ENCODE measurements at regions not wholly inside any gene's neighbourhood (a gene's known extent, or its start where the extent isn't known, plus 50 kb on each side); places are given as distances from the start of the nearest gene placed in this dataset.
"Not testable (repeated sequence)": the region's sequence is repeated elsewhere in the genome, so short reads cannot be mapped to it uniquely, and the experiment has no call there.

GRCh38 chr5:70778240-70778639, 122.2 kb upstream of the SERF1A start:
- H3K27me3 ChIP-seq (ENCODE audit: insufficient read depth in 3 of 3, low read length in 2 of 3); H3K27ac ChIP-seq; H3K9me3 ChIP-seq; H3K4me3 ChIP-seq; ATAC-seq; H3K36me3 ChIP-seq (ENCODE audit: insufficient read depth in 1 of 2, low read depth in 1 of 2); H3K4me1 ChIP-seq; intact Hi-C loops (cut with DNase I): not testable (repeated sequence)
- WGBS, 3 donors = 94 to 98% (median 96%) methylated on average over 3 to 4 of the region's 9 CpGs
- peak in 1 of 2 donors; percentile 29 for DNase-seq

Measured in psoas muscle (tissue), 7 donors.